Superior temporal gyrus (tissue), 1 donor: ENCODE measurements at regions not wholly inside any gene's neighbourhood (a gene's known extent, or its start where the extent isn't known, plus 50 kb on each side); places are given as distances from the start of the nearest gene placed in this dataset.
"Not testable (repeated sequence)": the region's sequence is repeated elsewhere in the genome, so short reads cannot be mapped to it uniquely, and the experiment has no call there.

Experiments
- DNase-seq: peaks from one replicate; pipeline ENCODE4 v3.0.0-alpha.2; 2016; ENCODE audit errors: extremely low spot score

DNA sequence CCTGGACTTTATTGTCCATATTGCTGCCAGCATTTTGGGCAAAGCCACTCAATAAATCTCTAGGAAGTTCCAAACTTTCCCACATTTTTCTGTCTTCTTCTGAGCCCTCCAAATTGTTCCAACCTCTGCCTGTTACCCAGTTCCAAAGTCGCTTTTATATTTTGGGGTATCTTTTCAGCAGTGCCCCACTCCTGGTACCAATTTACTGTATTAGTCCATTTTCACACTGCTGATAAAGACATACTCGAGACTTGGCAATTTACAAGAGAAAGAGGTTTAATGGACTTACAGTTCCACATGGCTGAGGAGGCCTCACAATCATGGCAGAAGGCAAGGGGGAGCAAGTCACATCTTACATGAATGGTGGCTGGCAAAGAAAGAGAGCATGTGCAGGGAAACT lies 53.4 kb downstream of the AHSP start:
- DNase-seq, result not testable (repeated sequence)

DNA sequence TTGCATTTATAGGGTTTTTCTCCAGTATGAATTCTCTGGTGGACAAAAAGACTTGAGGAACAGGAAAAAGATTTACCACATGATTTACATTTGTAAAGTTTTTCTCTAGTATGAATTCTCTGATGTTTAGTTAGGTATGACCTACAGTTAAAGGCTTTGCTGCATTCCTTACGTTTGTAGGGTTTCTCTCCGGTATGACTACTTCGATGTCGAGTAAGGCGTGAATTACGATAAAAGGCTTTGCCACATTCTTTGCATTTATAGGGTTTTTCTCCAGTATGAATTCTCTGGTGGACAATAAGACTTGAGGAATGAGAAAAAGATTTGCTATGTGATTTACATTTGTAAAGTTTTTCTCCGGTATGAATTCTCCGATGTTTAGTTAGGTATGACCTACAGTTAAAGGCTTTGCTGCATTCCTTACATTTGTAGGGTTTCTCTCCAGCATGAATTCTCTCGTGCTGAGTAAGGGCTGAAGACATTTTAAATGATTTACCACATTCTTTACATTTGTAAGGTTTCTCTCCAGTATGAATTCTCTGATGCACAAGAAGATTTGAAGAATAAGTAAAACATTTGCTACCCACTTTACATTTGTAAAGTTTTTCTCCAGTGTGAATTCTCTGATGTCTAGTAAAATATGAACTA lies 74.2 kb downstream of the AHSP start:
- not testable (repeated sequence) for DNase-seq

DNA sequence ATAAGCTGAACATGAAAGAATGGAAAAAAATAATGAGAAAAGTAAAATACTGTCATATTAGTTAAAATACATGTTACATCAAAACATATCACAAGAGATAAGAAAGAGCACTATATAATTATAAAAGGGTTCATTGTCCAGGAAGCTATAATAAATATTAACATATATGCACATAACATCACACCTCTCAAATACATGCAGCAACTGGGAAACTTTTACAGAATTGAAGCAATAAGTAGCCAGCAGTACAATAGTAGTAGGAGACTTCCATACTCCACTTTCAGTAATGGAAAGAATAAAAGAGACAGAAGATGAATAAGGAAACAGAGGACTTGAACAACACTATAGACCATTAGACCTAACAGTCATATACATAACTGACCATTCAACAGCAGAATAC lies 90.4 kb downstream of the AHSP start:
- DNase-seq, result no peak

DNA sequence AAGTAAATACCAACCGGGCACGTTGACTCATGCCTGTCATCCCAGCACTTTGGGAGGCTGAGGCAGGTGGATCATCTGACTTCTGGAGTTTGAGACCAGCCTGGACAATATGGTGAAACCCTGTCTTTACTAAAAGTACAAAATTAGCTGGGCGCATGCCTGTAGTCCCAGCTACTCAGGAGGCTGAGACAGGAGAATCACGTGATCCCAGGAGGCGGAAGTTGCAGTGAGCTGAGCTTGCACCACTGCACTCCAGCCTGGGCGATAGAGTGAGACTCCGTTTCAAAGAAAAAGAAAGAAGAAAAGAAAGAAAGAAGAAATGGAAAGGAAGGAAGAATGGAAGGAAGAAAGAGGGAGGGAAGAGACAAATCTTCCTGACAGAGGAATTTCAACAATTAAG lies 108.7 kb downstream of the AHSP start:
- DNase-seq, result no peak

DNA sequence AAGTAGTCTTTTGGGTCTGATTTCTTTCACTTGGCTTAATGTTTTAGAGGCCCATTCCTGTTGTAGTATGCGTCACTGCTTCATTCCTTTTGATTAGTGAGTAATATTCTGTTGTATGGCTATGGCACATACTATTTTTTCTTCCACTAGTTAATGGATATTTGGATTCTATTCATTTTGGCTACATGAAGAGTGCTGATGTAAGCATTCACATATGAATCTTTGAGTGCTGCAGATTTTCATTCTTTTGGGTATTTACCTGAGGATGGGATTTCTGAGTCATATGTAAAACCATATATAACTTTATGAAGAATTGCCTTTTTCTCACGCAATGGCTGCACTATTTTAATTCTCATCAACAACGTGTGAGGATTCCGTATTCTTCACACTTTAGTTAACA lies 113.6 kb downstream of the AHSP start:
- DNase-seq, result no peak

DNA sequence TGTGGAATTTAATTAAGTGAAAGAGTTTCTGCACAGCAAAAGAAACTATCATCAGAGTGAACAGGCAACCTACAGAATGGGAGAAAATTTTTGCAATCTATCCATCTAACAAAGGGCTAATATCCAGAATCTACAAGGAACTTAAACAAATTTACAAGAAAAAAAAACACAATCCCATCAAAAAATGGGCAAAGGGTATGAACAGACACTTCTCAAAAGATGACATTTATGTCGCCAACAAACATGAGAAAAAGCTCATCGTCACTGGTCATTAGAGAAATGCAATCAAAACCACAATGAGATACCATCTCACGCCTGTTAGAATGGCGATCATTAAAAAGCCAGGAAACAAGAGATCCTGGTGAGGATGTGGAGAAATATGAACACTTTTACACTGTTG lies 128.0 kb downstream of the AHSP start:
- not testable (repeated sequence) for DNase-seq

DNA sequence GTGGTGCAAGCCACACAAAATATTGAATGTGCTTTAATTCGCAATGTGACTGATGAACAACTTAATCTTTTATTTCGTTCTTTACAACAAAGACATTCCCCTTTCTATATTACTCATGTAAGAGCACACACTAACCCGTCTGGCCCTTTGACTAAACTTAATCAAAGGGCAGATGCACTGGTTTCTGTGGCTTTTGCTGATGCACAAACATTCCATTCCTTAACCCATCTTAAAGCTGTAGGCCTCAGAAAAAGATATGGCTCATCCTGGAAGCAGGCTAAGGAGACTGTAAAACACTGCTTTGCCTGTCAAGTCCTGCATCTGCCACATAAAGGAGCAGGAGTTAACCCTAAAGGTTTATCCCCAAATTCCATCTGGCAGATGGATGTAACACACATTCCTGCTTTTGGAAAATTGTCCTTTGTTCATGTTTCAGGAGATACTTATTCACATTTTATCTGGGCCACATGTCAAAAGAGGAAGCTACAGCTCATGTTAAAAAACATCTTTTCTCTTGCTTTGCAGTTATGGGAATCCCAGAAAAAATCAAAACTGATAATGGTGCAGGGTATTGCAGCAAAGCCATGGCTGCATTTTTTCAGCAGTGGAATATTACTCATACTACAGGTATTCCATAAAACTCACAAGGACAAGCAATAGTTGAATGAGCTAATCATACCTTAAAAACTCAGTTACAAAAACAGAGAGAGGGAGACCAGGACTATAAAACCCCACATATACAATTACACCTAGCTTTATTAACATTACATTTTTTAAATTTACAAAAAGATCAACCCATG lies 137.2 kb downstream of the AHSP start:
- no peak for DNase-seq

DNA sequence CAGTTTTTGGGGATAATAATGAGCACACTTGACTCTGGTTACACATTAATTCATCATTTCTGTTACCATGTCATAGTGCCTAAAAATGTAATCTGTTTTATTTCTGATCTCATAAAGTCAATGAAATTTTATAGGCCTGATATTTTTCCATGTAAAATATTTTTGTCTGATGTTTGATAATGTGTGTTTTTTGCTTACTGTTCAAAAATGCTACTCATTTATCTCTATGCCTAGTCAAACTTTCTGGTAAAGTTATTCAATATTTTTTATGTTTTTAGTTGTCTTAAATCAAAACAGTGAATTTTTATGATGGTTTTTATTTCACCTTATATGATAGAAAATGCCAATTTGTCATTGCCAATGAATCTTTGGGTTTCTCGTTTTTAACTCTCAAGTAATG lies 147.0 kb downstream of the AHSP start:
- no peak for DNase-seq

DNA sequence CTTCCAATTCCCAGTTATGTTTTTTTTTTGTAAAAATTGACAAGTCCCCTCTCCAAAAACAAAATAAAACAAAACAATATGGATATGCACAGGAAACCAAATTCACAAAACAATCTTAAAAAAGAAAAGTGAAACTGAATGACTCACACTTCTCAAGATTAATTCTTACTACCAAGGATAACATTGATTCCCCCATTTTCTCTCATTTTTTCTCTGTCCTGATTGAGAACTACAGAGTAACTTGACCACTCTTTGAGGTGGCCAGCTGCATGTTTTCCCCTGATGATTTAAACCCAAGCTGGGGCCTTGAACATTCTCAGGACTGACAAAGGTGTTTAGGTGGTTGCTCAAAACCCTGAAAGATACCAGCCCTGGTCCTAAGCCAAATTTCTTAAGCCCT lies 149.0 kb downstream of the AHSP start:
- DNase-seq, result no peak

DNA sequence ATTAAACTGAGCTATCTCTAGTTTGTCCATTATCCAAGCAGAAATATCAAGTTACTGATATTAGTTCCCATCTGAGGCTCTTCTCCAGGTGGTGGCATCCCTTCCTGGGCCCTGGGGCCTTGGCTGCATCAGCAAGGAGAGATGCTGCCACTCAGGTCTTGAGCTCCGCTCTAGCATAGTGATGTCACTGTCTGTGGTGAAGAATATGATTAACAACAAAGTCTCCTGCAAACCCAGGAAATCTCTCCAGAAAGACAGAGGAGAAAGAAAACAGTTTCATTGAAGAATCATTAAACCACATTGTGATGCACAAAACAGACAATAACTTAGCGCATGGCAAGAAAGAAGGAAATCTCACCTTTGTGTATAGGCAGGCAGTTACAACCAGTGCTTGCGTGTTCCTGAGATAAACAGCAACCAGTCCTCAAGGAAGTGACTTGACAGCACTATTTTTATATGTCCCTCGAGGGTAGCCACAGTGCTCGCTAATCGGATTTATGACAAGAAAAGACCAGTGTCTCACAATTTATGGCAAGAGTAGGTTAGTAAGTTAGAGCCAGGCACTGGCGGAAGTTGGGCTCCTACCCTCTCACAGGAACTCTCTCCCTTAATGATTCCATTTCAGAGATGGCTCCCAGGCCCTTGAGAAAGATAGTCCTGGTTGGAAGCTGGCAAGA lies 151.1 kb downstream of the AHSP start:
- DNase-seq, result no peak

DNA sequence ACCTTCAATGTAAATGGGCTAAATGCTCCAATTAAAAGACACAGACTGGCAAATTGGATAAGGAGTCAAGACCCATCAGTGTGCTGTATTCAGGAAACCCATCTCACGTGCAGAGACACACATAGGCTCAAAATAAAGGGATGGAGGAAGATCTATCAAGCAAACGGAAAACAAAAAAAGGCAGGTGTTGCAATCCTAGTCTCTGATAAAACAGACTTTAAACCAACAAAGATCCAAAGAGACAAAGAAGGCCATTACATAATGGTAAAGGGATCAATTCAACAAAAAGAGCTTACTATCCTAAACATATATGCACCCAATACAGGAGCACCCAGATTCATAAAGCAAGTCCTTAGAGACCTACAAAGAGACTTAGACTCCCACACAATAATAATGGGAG lies 161.6 kb downstream of the AHSP start:
- not testable (repeated sequence) for DNase-seq

DNA sequence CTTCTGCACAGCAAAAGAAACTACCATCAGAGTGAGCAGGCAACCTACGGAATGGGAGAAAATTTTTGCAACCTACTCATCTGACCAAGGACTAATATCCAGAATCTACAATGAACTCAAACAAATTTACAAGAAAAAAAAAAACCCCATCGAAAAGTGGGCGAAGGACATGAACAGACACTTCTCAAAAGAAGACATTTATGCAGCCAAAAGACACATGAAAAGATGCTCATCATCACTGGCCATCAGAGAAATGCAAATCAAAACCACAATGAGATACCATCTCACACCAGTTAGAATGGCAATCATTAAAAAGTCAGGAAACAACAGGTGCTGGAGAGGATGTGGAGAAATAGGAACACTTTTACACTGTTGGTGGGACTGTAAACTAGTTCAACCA lies 164.6 kb downstream of the AHSP start:
- not testable (repeated sequence) for DNase-seq

DNA sequence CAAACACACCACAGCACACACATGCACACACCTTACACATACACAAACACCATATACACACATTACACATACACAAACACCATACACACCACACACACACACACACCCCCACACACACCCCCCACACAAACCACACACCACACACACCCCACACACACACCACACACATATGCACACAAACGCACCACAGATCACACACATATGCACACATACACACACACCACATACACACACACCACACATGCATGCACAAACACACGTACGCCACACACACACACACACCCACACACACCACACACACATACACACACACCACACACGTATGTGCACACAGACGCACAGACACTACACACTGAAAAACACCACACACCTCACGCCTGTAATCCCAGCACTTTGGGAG lies 166.0 kb downstream of the AHSP start:
- no peak for DNase-seq

DNA sequence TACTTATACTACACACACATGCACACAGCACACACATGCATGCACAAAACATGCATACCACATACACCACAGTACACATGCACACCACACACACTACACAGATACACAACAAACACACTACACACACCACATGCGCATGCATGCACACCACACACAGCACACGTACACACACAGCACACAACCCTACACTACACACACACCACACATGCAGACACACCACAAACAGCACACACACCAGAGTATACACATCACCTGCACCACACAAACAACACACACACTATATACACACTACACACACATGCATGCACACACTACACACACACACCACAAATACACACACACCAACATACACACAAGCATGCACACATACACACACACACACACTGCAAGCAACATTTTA lies 166.8 kb downstream of the AHSP start:
- DNase-seq, result no peak

DNA sequence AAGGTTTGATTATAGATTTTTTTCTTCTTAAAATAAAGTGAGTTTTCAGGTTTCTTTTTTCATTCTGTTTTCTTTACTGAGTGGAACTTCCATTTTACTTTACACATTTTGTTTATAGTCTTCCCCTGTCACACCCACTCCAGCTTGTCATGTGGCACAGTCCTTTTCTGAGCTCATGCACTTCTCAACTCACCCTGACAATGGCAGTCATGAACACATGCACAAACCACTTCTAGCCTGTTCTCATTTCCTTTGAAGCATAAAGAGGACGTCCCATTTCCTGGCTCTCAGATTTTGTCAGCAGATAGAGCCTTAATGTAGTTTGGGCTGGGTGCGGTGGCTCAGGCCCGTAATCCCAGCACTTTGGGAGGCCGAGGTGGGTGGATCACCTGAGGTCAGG lies 168.0 kb downstream of the AHSP start:
- DNase-seq, result no peak

DNA sequence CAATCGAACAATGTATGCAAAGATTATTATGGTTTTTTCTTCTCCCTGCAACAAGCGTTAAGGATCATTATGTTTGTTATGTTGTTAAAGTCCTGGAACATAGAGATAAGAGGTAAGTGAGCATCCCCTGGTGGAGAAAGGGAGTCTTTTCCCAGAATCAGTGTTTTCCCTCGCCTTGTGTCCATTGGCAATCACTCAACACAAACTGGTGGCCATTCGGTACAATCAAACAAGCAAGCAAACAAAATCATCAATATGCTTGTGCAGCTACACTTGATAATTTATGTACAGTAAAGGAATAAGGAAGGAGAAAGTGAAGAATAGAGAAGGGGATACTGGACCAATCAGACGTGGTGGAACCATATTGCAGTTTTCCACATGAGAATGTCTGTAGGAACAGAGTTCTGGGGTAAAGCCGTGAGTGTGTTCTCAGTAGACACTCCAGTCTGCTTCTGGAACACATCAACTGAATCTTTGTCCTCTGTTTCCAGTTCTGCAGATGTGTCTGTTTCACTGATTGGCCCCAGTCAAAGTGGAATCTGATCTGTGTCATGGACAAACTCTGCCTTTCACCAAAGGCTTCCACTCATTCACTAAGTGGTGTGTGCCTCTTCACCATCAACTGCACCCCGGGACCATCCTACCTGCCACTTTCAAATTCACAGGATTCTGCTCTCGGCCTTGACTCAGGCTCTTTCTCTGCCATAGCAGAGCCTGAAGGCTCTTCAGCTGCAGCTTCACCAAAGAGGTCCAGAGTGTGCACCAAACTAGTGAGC lies 169.5 kb downstream of the AHSP start:
- DNase-seq, result peak; percentile 37

DNA sequence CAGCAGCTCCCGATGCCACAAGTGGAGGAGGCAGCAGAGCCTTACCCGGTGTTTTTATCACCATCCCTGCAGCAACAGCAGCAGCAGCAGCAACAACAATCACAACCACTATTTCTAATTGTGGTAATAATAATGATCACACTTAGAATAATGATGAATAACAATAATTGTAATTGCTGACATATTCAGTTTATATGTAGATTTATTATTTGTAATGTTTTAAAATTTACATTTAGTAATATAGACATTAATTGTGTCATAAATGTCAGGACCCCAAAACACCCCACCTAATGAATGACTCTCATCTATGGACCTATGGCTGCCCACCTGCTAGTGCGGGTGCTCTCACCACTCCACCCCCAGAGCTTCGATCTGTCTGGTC lies 170.0 kb downstream of the AHSP start:
- no peak for DNase-seq

DNA sequence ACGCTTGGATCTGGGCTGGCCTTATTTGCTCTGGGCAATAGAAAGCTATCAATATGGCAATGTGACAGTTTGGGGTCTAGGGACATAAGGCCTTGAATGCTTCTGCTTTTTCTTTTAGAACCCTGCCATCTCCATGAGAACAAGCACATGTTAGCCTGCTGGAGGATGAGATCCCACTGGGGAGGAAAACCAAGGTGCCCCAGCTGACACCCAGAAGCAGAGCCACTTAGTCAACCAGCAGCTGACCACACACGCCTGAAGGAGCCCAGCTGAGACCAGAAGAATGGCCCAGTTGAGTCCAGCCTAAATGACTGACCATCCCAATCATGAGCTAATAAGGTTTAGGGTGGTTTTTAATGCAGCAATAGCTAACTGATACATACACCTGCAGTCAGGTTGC lies 171.2 kb downstream of the AHSP start:
- no peak for DNase-seq

DNA sequence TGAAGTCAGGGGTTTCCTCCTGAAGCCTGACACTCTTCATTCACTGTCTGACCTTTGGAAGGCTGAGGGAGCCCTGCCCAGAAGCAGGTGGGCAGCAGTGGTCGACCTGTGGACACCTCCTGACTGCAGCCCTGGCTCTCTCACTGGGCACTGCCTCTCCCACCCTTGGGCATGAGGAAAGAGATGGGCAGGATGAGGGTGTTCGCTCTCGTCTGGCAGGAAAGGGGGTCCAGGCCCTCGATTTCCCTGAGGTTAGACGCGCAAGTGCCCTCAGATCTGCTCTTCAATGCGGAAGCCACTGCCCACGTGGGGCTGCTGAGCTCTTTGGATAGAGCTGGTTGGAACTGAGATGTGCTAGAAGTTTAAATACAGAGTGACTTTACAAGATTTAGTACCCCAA lies 171.9 kb downstream of the AHSP start:
- DNase-seq, result no peak

DNA sequence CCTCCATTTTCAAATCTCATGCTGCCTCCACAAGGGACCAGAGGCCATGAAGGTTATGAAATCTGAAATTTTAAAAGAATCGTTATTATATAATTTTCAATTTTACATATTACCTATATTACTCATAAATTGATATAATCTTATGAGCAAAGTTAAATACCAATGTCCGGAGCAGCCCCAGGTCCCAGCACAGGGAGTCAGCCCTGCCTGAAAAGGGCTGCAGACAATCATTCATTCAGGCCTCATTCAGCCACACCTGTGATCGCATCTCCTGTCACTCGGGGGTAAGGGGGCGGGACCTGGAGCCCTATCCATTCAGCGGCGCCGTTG lies 172.5 kb downstream of the AHSP start:
- DNase-seq, result no peak

DNA sequence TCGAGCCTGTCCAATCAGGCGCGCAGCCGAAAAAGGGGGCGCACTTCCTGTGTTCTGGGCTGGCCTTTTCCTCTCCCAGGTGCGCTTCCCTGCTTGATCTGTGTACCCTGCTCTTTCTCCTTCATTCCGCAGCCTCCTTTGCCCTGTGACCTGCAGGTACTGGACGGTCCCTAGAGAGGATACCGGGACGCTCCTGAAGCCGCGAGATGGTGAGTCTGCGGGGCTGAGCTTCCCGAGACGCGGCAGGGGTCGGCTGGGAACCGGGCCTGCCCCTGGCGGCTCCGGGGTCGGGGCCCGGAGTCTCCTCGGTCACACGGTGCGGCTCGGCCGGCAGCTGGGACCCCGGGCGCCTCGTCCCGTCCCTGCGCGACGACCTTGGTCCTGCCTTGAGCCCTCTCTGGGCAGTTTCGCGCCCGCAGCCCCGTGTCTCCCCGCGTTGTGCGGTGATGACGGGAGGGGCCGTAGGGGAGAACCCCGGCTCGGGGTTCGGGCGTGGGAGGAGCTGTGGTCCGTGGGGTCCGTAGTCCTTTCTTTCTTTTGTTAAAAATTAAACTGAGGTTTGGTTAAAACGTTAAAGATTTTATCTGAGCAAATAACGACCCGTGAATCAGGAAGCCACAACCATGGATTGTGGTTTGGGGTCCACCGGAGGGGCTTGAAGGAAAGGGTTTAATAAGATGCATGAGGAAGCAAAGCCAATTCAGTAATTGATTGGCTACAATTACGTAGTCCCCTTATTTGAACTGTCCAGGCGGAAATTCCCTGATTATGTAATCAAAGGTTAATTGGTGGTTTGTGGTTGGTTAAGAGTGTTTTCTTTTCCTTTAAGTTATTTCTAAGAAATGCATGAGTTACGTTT lies 172.8 kb upstream of the ZNF267 start:
- peak; percentile 79 for DNase-seq
